Fibroblast of mammary gland (primary cell): ENCODE measurements at regions not wholly inside any gene's neighbourhood (a gene's known extent, or its start where the extent isn't known, plus 50 kb on each side); places are given as distances from the start of the nearest gene placed in this dataset.

Experiments used
- DNase-seq: peaks from one replicate; pipeline ENCODE4 v3.0.0-alpha.2; 2010; ENCODE audit warnings: low read depth
- H3K4me3 ChIP-seq: 2 replicates; pipeline ENCODE4 v1.5.1; 2011; ENCODE audit warnings: low read depth, mild to moderate bottlenecking, low read length, moderate library complexity; ENCODE audit not compliant: control insufficient read depth
- TF ChIP-seq, protein P1 (sequence below): conservative IDR thresholded peaks from 2 replicates; pipeline ENCODE4 v1.5.1; 2011; ENCODE audit warnings: low read depth, low read length, inconsistent platforms; ENCODE audit not compliant: control insufficient read depth, insufficient read depth

- DNase-seq = no peak
- TF ChIP-seq, protein P1, sequence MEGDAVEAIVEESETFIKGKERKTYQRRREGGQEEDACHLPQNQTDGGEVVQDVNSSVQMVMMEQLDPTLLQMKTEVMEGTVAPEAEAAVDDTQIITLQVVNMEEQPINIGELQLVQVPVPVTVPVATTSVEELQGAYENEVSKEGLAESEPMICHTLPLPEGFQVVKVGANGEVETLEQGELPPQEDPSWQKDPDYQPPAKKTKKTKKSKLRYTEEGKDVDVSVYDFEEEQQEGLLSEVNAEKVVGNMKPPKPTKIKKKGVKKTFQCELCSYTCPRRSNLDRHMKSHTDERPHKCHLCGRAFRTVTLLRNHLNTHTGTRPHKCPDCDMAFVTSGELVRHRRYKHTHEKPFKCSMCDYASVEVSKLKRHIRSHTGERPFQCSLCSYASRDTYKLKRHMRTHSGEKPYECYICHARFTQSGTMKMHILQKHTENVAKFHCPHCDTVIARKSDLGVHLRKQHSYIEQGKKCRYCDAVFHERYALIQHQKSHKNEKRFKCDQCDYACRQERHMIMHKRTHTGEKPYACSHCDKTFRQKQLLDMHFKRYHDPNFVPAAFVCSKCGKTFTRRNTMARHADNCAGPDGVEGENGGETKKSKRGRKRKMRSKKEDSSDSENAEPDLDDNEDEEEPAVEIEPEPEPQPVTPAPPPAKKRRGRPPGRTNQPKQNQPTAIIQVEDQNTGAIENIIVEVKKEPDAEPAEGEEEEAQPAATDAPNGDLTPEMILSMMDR = no peak
These were observed 256.6 kb downstream of the TMEM38B start for GRCh38 chr9:105950894-105951293.

GRCh38 chr9:105954517-105954916 lies 260.2 kb downstream of the TMEM38B start:
- DNase-seq = no peak
- TF ChIP-seq, protein P1 = no peak
- H3K4me3 ChIP-seq = no peak overlapping the region

More at GRCh38 chr9:105950894-105951293, 256.6 kb downstream of the TMEM38B start:
- H3K4me3 ChIP-seq = no peak overlapping the region

DNA sequence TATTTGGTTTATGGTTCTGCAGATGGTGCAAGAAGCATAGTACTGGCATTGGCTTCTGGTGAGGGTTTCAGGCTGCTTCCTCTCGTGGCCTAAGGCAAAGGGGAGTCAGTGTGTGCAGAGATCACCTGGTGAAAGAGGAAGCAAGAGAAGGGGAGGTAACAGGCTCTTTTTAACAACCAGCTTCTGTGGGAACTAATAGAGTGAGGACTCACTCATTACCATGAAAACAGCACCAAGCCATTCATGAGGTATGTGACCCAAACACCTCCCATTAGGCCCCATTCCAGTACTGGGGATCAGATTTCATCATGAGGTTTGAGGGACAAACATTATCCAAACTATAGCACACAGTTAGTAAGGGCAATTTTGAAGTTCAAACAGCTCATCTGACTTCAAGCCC lies 263.5 kb downstream of the TMEM38B start:
- DNase-seq = no peak
- TF ChIP-seq, protein P1 = no peak
- no peak overlapping the region for H3K4me3 ChIP-seq

DNA sequence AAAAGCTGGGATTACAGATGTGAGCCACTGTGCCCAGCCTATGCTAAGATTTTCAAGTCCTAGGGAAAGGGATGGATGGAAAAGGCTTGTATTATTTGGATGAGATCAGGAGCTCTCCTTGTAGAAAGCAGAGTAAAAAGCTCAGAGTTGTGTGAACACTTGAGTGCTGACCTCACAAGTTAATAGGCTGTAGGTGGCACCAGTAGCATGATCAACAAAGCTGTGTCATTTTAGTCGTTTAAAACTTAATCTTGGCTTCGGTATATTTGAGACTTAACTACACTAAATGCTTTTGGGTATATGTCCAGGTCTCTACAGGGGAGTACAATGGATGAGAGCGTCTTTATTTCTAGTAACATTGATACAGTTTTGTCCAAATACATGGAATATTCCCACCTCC lies 264.2 kb downstream of the TMEM38B start:
- DNase-seq = no peak
- TF ChIP-seq, protein P1 = no peak
- H3K4me3 ChIP-seq = no peak overlapping the region

- DNase-seq = no peak
- TF ChIP-seq, protein P1 = no peak
- no peak overlapping the region for H3K4me3 ChIP-seq
These were observed 265.2 kb downstream of the TMEM38B start for GRCh38 chr9:105959531-105959930.

DNA sequence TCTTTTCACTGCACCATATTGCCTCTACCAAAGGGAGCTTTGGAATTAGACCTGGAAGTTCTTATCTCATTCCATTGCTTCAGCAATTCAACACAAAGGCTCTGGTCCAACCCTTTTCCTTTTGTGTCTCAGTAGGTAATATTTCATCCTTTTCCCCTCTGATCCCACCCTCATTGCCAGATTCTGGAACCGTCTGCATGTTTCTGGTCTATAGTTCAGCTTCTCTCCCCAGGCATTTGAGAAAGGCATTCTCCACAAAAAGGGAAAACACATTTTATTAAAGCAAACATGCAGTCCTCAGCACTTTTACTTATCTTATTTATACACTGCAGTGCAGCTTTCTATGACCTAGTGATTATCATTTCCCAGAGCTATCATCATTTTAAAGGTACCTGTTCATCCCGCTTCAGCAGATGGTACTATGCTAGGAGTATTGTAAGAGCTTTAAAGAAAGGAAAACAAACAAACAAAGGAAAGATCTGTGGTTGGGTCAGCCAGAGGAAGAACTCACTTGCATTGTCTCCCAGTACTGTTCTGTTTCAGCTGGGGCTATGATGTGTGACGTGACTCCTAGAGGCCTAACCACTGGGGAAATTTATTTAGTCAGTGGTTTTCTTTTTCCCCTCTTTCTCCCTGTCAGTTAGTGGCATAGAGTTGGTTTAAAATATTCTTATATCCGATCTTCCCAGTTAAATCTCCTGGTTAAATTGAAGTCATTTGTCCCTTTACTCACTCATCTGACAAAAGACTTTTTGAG lies 269.2 kb downstream of the TMEM38B start:
- no peak for DNase-seq
- TF ChIP-seq, protein P1 = no peak
- H3K4me3 ChIP-seq = no peak overlapping the region
